Esophagus squamous epithelium (tissue), 4 donors: ENCODE measurements at regions not wholly inside any gene's neighbourhood (a gene's known extent, or its start where the extent isn't known, plus 50 kb on each side); places are given as distances from the start of the nearest gene placed in this dataset.

Source experiments
- POLR2A ChIP-seq, 4 donors: fragments of 450-650 bp; IDR thresholded peaks; one replicate each; pipeline ENCODE4 v1.6.1; 2017; ENCODE audit warnings: antibody characterized with exemption in 4 of 4, mild to moderate bottlenecking in 4 of 4, moderate library complexity in 3 of 4
- TF ChIP-seq, protein P1 (sequence below), 6 experiments: fragments of 450-650 bp in 4 of 6; fragments of 200-600 bp in 2 of 6; sonication (generic) in 2 of 6; IDR thresholded peaks; one replicate each; pipeline ENCODE4 v1.5.1; 2016 to 2019; ENCODE audit warnings: antibody characterized with exemption in 6 of 6, mild to moderate bottlenecking in 4 of 6, moderate library complexity in 4 of 6

DNA sequence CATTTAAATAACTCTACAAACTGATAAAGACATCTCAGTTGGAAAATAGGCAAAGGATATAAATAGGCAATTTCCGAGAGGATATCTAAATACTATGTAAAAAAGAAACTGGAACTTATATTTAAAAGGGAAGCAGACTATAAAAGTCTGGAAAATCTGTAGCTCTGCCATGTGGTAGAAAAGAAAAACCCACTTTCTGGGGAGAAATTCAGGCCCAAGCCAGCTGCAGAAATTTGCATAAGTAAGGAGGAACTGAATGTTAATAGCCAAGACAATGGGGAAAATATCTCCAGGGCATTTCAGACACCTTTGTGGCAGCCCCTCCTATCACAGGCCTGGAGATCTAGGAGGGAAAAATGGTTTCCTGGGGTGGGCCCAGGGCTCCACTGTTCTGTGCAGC lies 97.8 kb upstream of the ZBED5 start:
- TF ChIP-seq, protein P1, sequence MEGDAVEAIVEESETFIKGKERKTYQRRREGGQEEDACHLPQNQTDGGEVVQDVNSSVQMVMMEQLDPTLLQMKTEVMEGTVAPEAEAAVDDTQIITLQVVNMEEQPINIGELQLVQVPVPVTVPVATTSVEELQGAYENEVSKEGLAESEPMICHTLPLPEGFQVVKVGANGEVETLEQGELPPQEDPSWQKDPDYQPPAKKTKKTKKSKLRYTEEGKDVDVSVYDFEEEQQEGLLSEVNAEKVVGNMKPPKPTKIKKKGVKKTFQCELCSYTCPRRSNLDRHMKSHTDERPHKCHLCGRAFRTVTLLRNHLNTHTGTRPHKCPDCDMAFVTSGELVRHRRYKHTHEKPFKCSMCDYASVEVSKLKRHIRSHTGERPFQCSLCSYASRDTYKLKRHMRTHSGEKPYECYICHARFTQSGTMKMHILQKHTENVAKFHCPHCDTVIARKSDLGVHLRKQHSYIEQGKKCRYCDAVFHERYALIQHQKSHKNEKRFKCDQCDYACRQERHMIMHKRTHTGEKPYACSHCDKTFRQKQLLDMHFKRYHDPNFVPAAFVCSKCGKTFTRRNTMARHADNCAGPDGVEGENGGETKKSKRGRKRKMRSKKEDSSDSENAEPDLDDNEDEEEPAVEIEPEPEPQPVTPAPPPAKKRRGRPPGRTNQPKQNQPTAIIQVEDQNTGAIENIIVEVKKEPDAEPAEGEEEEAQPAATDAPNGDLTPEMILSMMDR (IDR thresholded peaks at IDR 0.05): no peak
- no peak for TF ChIP-seq POLR2A (IDR thresholded peaks at IDR 0.05)
